HG02884 (cell line): ENCODE measurements at regions not wholly inside any gene's neighbourhood (a gene's known extent, or its start where the extent isn't known, plus 50 kb on each side); places are given as distances from the start of the nearest gene placed in this dataset.

Experiments used
- ATAC-seq: cut with Tn5 transposase; IDR thresholded peaks from one replicate; pipeline ENCODE4 v1.9.1; 2021; ENCODE audit warnings: mild to moderate bottlenecking, moderate library complexity; ENCODE audit not compliant: unreplicated experiment

DNA sequence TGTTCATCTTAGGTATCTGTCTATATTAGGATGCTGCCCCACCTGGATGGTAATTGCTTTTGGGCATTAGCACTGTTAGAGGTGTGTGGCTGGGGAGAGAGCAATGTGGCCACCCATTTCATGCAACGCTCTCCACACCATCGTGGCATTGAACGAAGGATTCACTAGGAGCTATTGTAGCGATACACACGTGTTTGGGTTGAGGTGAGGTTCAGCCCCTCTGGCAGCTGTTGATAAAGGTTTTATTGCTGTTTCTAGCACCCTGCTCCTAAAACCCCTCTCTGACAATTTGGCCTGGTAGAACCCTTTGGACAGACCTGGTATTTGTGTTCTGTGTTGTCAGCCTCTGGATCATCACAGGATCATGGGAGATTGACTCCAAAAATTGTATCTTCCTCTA is 280.9 kb downstream of the PRL start:
- ATAC-seq: no peak

- ATAC-seq: no peak
Observed at GRCh38 chr6:22017272-22017671, 279.6 kb downstream of the PRL start.

DNA sequence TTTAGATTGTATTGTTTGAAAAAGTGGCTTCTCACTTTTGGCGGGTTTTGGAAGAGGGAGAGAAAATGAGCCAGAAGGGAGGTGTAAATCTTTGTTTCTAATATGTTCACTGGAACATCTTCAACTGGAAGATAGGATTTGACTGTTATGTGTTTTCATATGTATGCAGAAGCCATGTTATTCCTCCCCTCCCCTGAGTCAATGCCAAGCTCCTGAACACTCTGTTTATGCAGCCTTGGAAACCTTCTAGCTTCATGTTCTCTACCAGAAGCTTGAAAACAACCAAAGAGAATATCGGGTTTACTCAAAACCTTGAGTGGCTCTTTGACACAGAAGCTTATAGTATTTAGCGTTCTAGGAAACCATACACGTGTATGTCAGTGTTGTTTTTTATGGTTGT is 279.1 kb downstream of the PRL start:
- ATAC-seq: no peak

- no peak for ATAC-seq
Observed at GRCh38 chr6:22019857-22020256, 277.0 kb downstream of the PRL start.

DNA sequence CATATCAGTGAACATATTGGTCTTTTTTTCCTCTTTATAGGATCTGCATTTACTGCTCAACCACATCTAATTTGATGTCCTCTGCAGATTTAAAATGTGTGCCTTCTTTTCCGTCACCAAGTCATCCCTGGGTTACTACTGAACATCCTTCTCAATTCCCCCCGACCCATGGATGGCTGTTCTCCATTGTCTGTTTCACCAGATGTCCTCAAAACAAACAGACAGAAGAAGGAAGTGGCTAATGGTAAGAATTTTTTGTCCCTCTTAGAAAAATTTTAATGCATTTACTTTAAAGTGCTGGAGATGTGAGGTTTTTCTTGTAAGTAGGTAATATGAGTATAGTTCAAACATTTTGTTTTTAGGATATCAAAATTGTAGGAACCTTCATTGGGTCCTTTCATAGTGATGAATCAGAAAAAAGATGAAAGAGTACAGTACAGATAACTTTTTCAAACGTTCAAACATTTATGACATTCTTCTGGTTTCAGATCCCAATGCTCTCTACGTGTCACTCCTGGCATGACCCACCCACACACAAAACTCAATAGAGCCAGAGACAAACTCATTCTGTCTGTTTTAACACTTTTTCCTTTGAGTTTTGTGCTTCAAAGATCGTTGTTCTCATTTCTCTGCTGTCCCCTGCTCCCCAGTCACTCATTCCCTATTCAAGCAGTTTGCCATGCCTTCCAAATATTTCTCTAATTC is 276.4 kb downstream of the PRL start:
- ATAC-seq: no peak

- ATAC-seq: no peak
Observed at GRCh38 chr6:22021966-22022365, 274.9 kb downstream of the PRL start.

DNA sequence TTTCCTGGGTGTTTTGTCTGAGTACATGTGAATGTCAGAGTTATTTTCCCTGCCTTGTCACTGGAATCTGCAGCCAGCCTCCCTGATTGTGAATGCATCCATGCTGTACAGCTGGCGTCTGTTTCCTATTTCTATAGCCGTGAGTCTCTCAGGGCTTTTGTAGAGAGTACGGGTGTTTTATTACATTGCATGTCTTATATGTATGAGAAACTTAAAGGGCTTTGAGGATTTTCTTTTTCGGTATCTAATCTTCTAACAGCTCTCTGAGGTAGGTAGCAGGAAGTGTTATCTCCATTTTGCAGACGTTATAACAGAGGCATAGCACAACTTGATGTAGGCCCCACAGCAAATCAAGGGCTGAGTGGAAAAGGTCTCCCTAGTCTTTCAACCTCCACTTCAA is 272.9 kb downstream of the PRL start:
- ATAC-seq: no peak

GRCh38 chr6:22024973-22025467 is 271.8 kb downstream of the PRL start:
- ATAC-seq: peak; percentile 29

DNA sequence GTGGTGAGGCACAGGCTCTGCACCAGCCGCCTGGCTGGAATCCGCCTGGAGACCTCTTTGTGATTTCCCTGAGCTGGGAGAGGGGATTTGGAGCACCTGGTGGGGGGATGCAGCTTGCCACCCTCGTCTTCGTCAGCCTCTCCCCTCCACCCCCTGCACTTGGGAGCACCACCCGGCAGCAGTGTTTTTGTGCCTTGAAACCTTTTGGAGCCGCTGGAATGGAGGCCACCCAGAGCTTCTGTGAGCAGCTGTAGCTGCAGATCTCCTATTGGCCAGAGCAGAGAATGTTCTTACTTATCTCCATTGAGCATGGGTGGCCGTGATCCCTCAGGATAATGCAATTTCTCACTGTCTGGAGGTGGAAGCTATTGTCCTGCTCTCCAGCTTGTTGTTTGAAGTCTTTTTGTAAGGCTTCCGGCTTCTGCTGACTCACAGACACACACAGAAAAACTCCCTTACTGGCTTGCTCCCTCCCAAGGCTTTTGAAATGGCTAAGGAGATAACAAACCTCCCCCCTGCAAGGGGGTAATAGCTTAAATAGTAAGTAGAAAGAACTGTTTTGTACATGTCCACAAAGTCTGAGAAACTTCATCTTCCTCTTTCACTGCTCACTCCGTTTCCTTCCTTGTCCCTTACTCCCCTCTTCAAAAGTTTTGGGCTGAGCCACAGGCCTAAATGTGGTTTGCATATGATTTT is 271.2 kb downstream of the PRL start:
- ATAC-seq: peak; percentile 47

DNA sequence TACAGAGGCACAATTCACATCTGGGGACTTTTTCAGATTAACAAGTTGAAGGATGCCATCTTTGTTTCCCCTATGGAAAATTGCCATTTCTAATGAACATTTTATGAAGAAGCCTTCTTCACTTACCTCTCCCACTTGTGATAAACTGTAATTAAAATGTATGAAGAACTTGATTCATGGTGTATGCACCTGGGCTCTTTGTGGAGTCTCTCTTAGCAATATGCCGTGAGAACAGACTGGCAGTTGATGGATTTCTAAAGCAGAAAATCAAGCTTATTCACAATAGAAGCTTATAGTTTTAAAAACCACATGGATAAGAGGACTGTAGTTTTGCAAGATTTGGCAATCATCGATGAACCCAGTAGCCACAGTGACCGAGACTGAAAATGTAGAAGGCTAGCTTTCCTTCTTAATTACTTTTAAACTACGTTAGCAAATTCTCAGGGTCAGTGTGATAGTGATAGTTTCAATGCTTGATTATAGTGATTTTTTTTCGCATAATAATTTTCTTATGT is 270.6 kb downstream of the PRL start:
- peak; percentile 5 for ATAC-seq

DNA sequence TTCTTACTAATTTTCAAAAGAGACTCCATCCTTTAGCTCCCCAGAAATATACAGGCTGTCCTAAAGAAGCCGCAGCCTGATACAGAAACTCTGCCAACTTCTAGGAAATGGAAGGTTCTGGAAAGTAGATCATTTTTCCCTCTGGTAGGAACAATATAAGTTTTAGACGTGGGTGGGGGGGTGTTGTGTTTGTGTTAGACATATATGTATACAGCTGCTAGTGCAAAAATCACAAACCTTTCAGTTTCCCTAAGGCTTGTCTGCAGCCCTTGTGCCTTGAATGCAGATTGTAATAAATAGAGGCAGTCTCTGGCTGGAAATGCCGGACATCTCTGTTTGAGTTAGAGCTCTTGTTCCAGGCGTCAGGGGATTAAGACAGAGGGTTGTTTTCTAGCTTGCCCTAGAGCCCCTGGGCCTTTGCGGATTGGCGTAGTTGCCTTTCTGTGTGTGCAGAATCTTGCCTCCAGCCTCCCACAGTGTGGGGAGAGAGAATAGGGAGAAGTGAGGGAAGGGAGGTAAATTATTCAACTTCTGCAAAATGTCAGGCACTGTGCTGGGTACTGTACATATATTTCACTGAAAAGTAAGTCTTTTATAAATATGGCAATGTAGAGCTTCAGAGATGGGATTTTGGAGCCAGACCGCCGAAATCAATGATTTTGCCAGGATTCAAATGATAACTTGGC is 269.7 kb downstream of the PRL start:
- no peak for ATAC-seq

GRCh38 chr6:22028403-22029090 is 268.3 kb downstream of the PRL start:
- ATAC-seq: no peak

- ATAC-seq: no peak
Observed at GRCh38 chr6:22029171-22029570, 267.7 kb downstream of the PRL start.

DNA sequence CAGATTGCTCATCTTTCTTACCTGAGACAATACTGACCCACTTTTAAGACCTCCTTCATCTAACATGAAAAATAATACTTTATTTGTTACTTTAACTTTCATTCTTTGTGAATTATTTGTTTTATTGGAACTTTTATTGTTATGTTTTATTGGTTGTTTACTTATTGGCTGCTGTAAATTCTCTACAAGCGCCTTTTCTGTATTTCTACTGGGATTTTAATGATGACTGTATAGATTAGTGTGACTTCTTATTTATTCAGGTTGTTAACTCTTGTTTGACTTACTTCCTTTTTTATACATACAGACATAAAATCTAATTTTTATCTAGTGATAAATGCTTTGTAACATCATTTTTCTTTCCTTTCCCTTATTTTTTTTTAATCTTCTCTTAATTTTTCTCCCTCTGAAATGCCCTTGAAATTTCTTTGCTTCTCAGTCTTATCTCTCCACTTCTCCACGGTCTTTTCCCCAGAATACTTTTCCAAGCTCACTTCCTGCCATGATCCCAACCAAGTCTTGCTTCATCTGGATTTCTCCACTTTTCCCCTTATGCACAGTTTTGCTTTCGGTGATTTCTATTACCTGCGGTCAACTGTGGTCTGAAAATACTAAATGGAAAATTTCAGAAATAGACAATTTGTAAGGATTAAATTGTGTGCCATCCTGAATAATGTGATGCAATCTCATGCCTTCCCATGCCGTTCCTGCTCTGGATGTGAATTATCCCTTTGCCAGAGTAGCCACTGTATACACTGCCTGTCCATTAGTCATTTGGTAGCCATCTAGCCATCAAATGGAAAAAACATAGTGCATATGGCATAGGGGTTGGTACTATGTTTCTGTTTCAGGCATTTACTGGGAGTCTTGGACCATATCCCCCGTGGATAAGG is 265.9 kb downstream of the PRL start:
- no peak for ATAC-seq

DNA sequence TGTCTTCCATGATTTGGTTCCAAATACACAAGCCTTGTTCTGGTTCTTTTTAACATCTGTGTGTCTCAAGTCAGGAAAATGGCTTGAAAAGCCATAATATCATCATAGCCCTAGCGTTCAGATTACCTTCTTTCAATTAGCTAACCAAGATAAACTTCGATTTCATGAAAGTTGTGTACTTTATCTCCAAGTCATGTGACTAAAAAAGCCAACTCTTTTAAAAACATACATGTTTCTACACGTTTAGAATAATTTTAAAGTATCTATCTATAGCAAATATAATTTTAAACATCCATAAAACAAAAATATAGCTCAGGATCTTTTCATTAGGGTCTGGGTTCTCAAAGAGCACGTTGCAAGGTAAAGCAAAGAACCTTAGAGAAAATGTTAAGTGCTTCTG is 261.1 kb downstream of the PRL start:
- no peak for ATAC-seq

- ATAC-seq: no peak
Observed at GRCh38 chr6:22036275-22036674, 260.6 kb downstream of the PRL start.

DNA sequence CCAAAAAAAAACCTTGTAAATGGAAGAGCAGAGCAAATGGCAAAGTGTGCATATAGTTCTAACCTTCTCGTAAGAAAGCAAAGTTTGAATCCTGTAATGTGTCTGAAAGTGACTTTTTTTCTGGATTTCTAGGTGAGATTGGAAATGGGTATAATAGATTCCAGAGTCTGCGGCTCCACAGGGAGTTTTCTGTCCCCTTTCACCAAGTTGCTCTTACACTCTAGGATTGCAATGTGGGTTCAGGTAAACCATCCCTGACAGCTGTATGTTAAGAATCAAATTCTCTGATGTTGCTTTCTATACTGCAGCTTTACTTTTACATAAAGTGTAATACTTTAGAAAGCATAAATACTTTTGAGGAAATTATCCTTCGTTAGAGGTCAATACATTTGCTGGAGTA is 260.1 kb downstream of the PRL start:
- no peak for ATAC-seq

GRCh38 chr6:22041797-22042480 is 254.9 kb downstream of the PRL start:
- no peak for ATAC-seq

- ATAC-seq: no peak
Observed at GRCh38 chr6:22042706-22043105, 254.1 kb downstream of the PRL start.
